IMR-90 (cell line): ENCODE measurements at regions not wholly inside any gene's neighbourhood (a gene's known extent, or its start where the extent isn't known, plus 50 kb on each side); places are given as distances from the start of the nearest gene placed in this dataset.
A peak's percentile ranks its signal among the peaks of the same experiment; 100 is the strongest.

Experiments
- ATAC-seq: fragments of 200-7000 bp; cut with Tn5 transposase; 2 replicates; pipeline ENCODE4 v1.9.1; 2020; ENCODE audit warnings: low read depth, mild to moderate bottlenecking, moderate library complexity
- BruUV-seq: library from RNA; stranded (reverse); fragments of 400-500 nt; replicated peaks from 2 replicates; lab custom pipeline; 2021; lab: Mats Ljungman, UMichigan
- CTCF ChIA-PET: fragments of 300-600 bp; formaldehyde crosslinking; extraction: SDS; loops from one replicate; lab custom pipeline; 2021; ENCODE audit warnings: antibody characterized with exemption; lab: Yijun Ruan, JAX
- POLR2A ChIA-PET: fragments of 300-600 bp; sonication (Branson Sonifier 250); formaldehyde crosslinking; loops from one replicate; lab custom pipeline; 2022; ENCODE audit warnings: antibody characterized with exemption; ENCODE audit not compliant: unreplicated experiment; lab: Charles Lee
- DNase-seq: peaks from one replicate; pipeline ENCODE4 v3.0.0; 2013
- H2AFZ ChIP-seq: replicated peaks from 2 replicates; pipeline ENCODE3; 2013; ENCODE audit warnings: low read length, mild to moderate bottlenecking; ENCODE audit not compliant: poor library complexity
- H2AK5ac ChIP-seq: 2 replicates; pipeline ENCODE4 v1.6.1; 2013; ENCODE audit warnings: low read depth, low read length, inconsistent platforms
- H2AK9ac ChIP-seq: replicated peaks from 2 replicates; pipeline ENCODE3; 2013; ENCODE audit warnings: mild to moderate bottlenecking, low read depth, low read length, moderate library complexity; ENCODE audit not compliant: poor library complexity
- H2BK120ac ChIP-seq: 2 replicates; pipeline ENCODE4 v1.6.1; 2013; ENCODE audit warnings: low read depth, low read length, inconsistent platforms
- H2BK15ac ChIP-seq: 3 replicates; pipeline ENCODE4 v1.6.1; 2013; ENCODE audit warnings: low read depth, low read length, inconsistent platforms
- H2BK20ac ChIP-seq: 2 replicates; pipeline ENCODE4 v1.6.1; 2013; ENCODE audit warnings: low read depth, mild to moderate bottlenecking, inconsistent platforms, low read length, moderate library complexity
- H2BK5ac ChIP-seq: 2 replicates; pipeline ENCODE4 v1.6.1; 2013; ENCODE audit warnings: mild to moderate bottlenecking, low read depth, low read length, inconsistent platforms; ENCODE audit not compliant: poor library complexity, severe bottlenecking
- H3K14ac ChIP-seq: replicated peaks from 2 replicates; pipeline ENCODE4 v1.6.1; 2013; ENCODE audit warnings: low read depth, low read length, inconsistent platforms
- H3K18ac ChIP-seq: 2 replicates; pipeline ENCODE4 v1.6.1; 2013; ENCODE audit warnings: low read depth, low read length, control low read depth
- H3K23ac ChIP-seq: 2 replicates; pipeline ENCODE4 v1.6.1; 2013; ENCODE audit warnings: low read depth, low read length, inconsistent platforms
- H3K27ac ChIP-seq: 2 replicates; pipeline ENCODE4 v1.5.1; 2013; ENCODE audit warnings: mild to moderate bottlenecking, control low read depth, low read length; ENCODE audit not compliant: insufficient read depth
- H3K27me3 ChIP-seq: 2 replicates; pipeline ENCODE4 v1.6.1; 2013; ENCODE audit warnings: low read length; ENCODE audit not compliant: control insufficient read depth, insufficient read depth
- H3K36me3 ChIP-seq: 2 replicates; pipeline ENCODE4 v1.6.1; 2013; ENCODE audit warnings: low read length, mixed read lengths; ENCODE audit not compliant: control insufficient read depth, insufficient read depth
- H3K4ac ChIP-seq: 2 replicates; pipeline ENCODE4 v1.6.1; 2013; ENCODE audit warnings: low read depth, low read length, inconsistent platforms
- H3K4me1 ChIP-seq: 2 replicates; pipeline ENCODE4 v1.6.1; 2013; ENCODE audit warnings: low read length, mixed read lengths; ENCODE audit not compliant: control insufficient read depth, insufficient read depth
- H3K4me2 ChIP-seq: 2 replicates; pipeline ENCODE4 v1.6.1; 2013; ENCODE audit warnings: low read depth, mild to moderate bottlenecking, control low read depth, low read length, moderate library complexity
- H3K4me3 ChIP-seq: 2 replicates; pipeline ENCODE4 v1.5.1; 2013; ENCODE audit warnings: low read depth, mild to moderate bottlenecking, control low read depth, low read length, moderate library complexity; ENCODE audit not compliant: insufficient read depth
- H3K56ac ChIP-seq: 2 replicates; pipeline ENCODE4 v1.6.1; 2013; ENCODE audit warnings: low read length, inconsistent platforms; ENCODE audit not compliant: insufficient read depth; ENCODE audit errors: extremely low read depth
- H3K79me1 ChIP-seq, 2 experiments: 2 replicates each; pipeline ENCODE4 v1.6.1; 2013; ENCODE audit warnings: low read length in 2 of 2, inconsistent platforms in 1 of 2, low read depth in 1 of 2
- H3K9ac ChIP-seq: 2 replicates; pipeline ENCODE4 v1.6.1; 2013; ENCODE audit warnings: low read depth, low read length, control low read depth
- H3K9me1 ChIP-seq: 2 replicates; pipeline ENCODE4 v1.6.1; 2013; ENCODE audit warnings: low read length, inconsistent platforms; ENCODE audit not compliant: insufficient read depth
- H3K9me3 ChIP-seq: 2 replicates; pipeline ENCODE4 v1.6.1; 2013; ENCODE audit warnings: low read length; ENCODE audit not compliant: control insufficient read depth, insufficient read depth
- H4K20me1 ChIP-seq: 2 replicates; pipeline ENCODE4 v1.6.1; 2013; ENCODE audit warnings: low read length, inconsistent platforms; ENCODE audit not compliant: insufficient read depth
- H4K5ac ChIP-seq: 2 replicates; pipeline ENCODE4 v1.6.1; 2013; ENCODE audit warnings: mild to moderate bottlenecking, low read depth, low read length, control low read depth
- H4K8ac ChIP-seq, 2 experiments: 2 replicates each; pipeline ENCODE4 v1.6.1; 2013; ENCODE audit warnings: low read depth in 2 of 2, low read length in 2 of 2, control low read depth in 1 of 2, inconsistent platforms in 1 of 2
- H4K91ac ChIP-seq: 2 replicates; pipeline ENCODE4 v1.6.1; 2013; ENCODE audit warnings: low read depth, low read length, inconsistent platforms; ENCODE audit not compliant: insufficient read depth
- FOS ChIP-seq: fragments of 150-350 bp; IDR thresholded peaks from 2 replicates; pipeline ENCODE4 v1.6.1; 2016; ENCODE audit warnings: low read depth, low read length
- POLR2A ChIP-seq: IDR thresholded peaks from 2 replicates; pipeline ENCODE4 v1.6.1; 2012; ENCODE audit warnings: mild to moderate bottlenecking, low read depth, low read length
- RCOR1 ChIP-seq: IDR thresholded peaks from 2 replicates; pipeline ENCODE4 v1.6.1; 2012; ENCODE audit warnings: mild to moderate bottlenecking, low read length, improper control_type of control experiment; ENCODE audit not compliant: insufficient replicate concordance
- RFX5 ChIP-seq: IDR thresholded peaks from 2 replicates; pipeline ENCODE4 v1.8.0; 2012; ENCODE audit warnings: low read depth, mild to moderate bottlenecking, low read length, moderate library complexity
- WGBS, 2 experiments: methylation state at CpG; one replicate each; pipeline versions ENCODE4 v1.1.5 to v1.1.7; 2013; ENCODE audit warnings: missing lambda C conversion rate in 2 of 2; ENCODE audit not compliant: insufficient read length in 1 of 2; ENCODE audit errors: extremely low coverage in 2 of 2; 5-methylcytosine and 5-hydroxymethylcytosine counted together
- dilution Hi-C: fragments of 300-500 bp; cut with HindIII; formaldehyde crosslinking; loops from one replicate; pipeline ENCODE4 v1.14.3; 2018; ENCODE audit warnings: low sequenced_read_pairs; ENCODE audit not compliant: unreplicated experiment
- in situ Hi-C: fragments of 300-500 bp; cut with MboI; formaldehyde crosslinking; loops from 3 replicates; pipeline ENCODE4 v1.14.3; 2019; ENCODE audit warnings: low sequenced_read_pairs, inconsistent platforms, mixed read lengths
- intact Hi-C: fragments of 100-400 bp; cut with micrococcal nuclease; formaldehyde crosslinking; loops from 2 replicates; pipeline ENCODE4 v1.10.0; 2022
- TF ChIP-seq, protein P1 (sequence below): conservative IDR thresholded peaks from 2 replicates; pipeline ENCODE4 v1.5.1; 2012; ENCODE audit warnings: mild to moderate bottlenecking, low read depth, low read length, improper control_type of control experiment
- TF ChIP-seq, protein P2 (sequence below): fragments of 150-350 bp; IDR thresholded peaks from 2 replicates; pipeline ENCODE4 v1.6.1; 2017; ENCODE audit warnings: mild to moderate bottlenecking, antibody characterized with exemption, low read length, low read depth

DNA sequence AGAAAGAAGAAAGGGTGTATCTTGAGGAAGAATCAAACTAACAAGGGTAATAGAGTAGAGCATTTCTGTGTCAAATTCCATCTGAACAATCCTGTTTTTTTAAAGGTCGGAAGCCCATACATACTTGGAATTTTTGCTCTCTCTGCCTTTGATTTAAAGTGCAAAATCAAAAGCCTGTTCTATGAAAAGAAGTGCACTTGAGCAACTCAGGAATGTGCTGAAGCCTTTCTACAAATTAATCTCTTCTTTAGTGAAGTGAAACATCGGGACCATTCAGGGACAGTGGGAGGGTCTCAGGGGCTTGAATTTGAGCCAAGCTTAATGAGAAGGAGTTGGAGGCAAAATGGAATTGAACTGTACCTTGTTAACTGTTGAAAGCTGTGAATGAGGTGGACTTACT is 1008.5 kb upstream of the LCORL start:
- Histone ChIP-seq H3K9me1 (no peaks in the 10 kb centered on the region), H2BK5ac (no peak overlapping the region), H3K27ac (no peak overlapping the region), H3K9me3 (no peaks in the 10 kb centered on the region), H3K9ac (no peak overlapping the region), H2BK15ac (no peak overlapping the region), H4K91ac (no peak overlapping the region), H2BK120ac (no peak overlapping the region), H3K4me1 (no peaks in the 10 kb centered on the region), H4K20me1 (no peaks in the 10 kb centered on the region), H3K18ac (no peak overlapping the region), H3K36me3 (no peaks in the 10 kb centered on the region), H3K4me3 (no peak overlapping the region), H2AFZ (no peak overlapping the region), H3K14ac (no peak overlapping the region), H4K8ac (no peak overlapping the region), H2AK9ac (no peak overlapping the region), H2AK5ac (no peak overlapping the region), H3K79me1 (no peaks in the 10 kb centered on the region), H3K23ac (no peak overlapping the region), H3K4ac (no peak overlapping the region), H3K4me2 (peak overlapping the region; percentile 40; the same call in 1 of the 2 replicates), H4K5ac (no peak overlapping the region), H2BK20ac (no peak overlapping the region), H3K27me3 (no peaks in the 10 kb centered on the region), H3K56ac (no peak overlapping the region)
- ChIA-PET POLR2A (no interaction called here), CTCF (no interaction called here)
- dilution Hi-C loops, result no loop called here
- intact Hi-C loops, result no loop called here
- in situ Hi-C loops, result no loop called here
- no CpG with 5 or more reads among the region's 2 CpGs for WGBS, 2 experiments
- DNase-seq, result peak; percentile 4
- no TSS peak for BruUV-seq
- peak; percentile 77 for ATAC-seq
- no peak for TF ChIP-seq FOS
- no peak for TF ChIP-seq RCOR1
- TF ChIP-seq, protein P1, sequence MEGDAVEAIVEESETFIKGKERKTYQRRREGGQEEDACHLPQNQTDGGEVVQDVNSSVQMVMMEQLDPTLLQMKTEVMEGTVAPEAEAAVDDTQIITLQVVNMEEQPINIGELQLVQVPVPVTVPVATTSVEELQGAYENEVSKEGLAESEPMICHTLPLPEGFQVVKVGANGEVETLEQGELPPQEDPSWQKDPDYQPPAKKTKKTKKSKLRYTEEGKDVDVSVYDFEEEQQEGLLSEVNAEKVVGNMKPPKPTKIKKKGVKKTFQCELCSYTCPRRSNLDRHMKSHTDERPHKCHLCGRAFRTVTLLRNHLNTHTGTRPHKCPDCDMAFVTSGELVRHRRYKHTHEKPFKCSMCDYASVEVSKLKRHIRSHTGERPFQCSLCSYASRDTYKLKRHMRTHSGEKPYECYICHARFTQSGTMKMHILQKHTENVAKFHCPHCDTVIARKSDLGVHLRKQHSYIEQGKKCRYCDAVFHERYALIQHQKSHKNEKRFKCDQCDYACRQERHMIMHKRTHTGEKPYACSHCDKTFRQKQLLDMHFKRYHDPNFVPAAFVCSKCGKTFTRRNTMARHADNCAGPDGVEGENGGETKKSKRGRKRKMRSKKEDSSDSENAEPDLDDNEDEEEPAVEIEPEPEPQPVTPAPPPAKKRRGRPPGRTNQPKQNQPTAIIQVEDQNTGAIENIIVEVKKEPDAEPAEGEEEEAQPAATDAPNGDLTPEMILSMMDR, result no peak
- TF ChIP-seq RFX5, result no peak
- TF ChIP-seq POLR2A, result no peak
- TF ChIP-seq, protein P2, sequence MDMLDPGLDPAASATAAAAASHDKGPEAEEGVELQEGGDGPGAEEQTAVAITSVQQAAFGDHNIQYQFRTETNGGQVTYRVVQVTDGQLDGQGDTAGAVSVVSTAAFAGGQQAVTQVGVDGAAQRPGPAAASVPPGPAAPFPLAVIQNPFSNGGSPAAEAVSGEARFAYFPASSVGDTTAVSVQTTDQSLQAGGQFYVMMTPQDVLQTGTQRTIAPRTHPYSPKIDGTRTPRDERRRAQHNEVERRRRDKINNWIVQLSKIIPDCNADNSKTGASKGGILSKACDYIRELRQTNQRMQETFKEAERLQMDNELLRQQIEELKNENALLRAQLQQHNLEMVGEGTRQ, result no peak
